C4-2B (cell line): ENCODE measurements at regions not wholly inside any gene's neighbourhood (a gene's known extent, or its start where the extent isn't known, plus 50 kb on each side); places are given as distances from the start of the nearest gene placed in this dataset.

Source experiments
- H3K27ac ChIP-seq: fragments of 450-650 bp; 2 replicates; pipeline ENCODE4 v1.5.1; 2017
- CTCF ChIP-seq: fragments of 450-650 bp; conservative IDR thresholded peaks from 2 replicates; pipeline ENCODE4 v1.5.1; 2017; ENCODE audit warnings: mild to moderate bottlenecking
- ZFX ChIP-seq: fragments of 450-650 bp; IDR thresholded peaks from 2 replicates; pipeline ENCODE4 v1.6.1; 2017

GRCh38 chr3:72275331-72275751 is 490.4 kb upstream of the PROK2 start:
- H3K27ac ChIP-seq: no peak overlapping the region
- TF ChIP-seq ZFX (no peak), CTCF (no peak)

- TF ChIP-seq ZFX (no peak), CTCF (no peak)
- peak overlapping the region; percentile 47 for H3K27ac ChIP-seq
Observed at GRCh38 chr3:72274493-72275330, 489.8 kb upstream of the PROK2 start.

DNA sequence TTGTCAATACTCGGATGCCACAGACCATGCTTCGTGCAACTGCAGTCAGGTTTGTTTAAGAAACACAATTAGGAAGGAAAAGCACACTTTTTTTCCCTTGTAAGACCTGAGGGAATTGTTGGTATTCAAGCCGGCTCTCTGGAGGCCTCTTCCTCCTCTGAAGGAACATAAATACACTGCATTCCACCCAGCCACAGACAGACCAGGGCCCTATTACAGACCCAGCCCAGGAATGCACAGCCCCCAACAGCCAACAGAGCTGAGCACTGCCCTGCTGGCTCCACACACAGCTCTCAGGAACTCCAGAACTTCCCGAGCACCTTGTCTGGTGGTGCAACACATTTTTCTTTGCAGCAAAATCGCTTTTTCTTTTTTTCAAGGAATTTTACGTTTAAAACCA is 488.7 kb upstream of the PROK2 start:
- H3K27ac ChIP-seq: no peak overlapping the region

GRCh38 chr3:72272356-72272755 is 487.4 kb upstream of the PROK2 start:
- no peak for TF ChIP-seq CTCF
- TF ChIP-seq ZFX: no peak
- no peak overlapping the region for H3K27ac ChIP-seq

More for the DNA sequence above, 488.7 kb upstream of the PROK2 start:
- TF ChIP-seq CTCF (no peak), ZFX (no peak)

- TF ChIP-seq ZFX: no peak
- TF ChIP-seq CTCF: no peak
- no peak overlapping the region for H3K27ac ChIP-seq
Observed at GRCh38 chr3:72271923-72272322, 487.0 kb upstream of the PROK2 start.

- no peak overlapping the region for H3K27ac ChIP-seq
- TF ChIP-seq CTCF (no peak), ZFX (no peak)
Observed at GRCh38 chr3:72271216-72271615, 486.3 kb upstream of the PROK2 start.

- TF ChIP-seq CTCF (no peak), ZFX (no peak)
- peak overlapping the region; percentile 42; the same call in 1 of the 2 replicates for H3K27ac ChIP-seq
Observed at GRCh38 chr3:72270730-72271129, 485.8 kb upstream of the PROK2 start.
